Stomach (tissue), 4 donors: ENCODE measurements at regions not wholly inside any gene's neighbourhood (a gene's known extent, or its start where the extent isn't known, plus 50 kb on each side); places are given as distances from the start of the nearest gene placed in this dataset.

Source experiments
- CTCF ChIP-seq, 7 experiments: fragments of 450-650 bp in 4 of 7; fragments of 200-600 bp in 3 of 7; sonication (generic) in 3 of 7; IDR thresholded peaks; one replicate each; pipeline ENCODE4 v1.5.1; 2016 to 2019; ENCODE audit warnings: antibody characterized with exemption in 7 of 7, control low read depth in 2 of 7, mild to moderate bottlenecking in 1 of 7
- EP300 ChIP-seq: sonication (generic); formaldehyde crosslinking; IDR thresholded peaks from one replicate; pipeline ENCODE4 v1.6.1; 2017; ENCODE audit warnings: antibody characterized with exemption
- POLR2A ChIP-seq, 4 donors: fragments of 450-650 bp; IDR thresholded peaks; one replicate each; pipeline ENCODE4 v1.6.1; 2016; ENCODE audit warnings: antibody characterized with exemption in 4 of 4, control low read depth in 2 of 4, mild to moderate bottlenecking in 1 of 4, moderate library complexity in 1 of 4

DNA sequence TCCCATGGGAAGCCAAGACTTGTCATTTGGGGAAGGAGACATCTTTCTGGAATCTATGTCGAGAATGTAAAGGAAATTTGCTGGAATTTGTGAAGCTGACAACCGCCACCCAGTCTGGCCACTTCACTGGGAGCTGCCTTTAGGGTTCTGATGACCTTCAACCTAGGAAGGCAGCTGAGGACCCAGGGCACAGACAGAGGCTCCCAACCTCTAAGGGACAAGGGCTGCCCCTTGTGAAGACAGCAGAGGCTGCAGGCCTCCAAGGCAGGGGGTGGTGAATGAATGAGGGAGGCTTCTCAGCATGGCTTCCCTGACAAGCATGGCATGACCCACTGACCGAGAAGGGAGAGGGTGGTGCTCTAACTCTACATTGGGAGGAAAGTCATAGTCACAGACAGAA lies 128.9 kb upstream of the ASB18 start:
- TF ChIP-seq POLR2A (IDR thresholded peaks at IDR 0.05) (no peak), EP300 (no peak), CTCF (IDR thresholded peaks at IDR 0.05) (no peak)
